ENCODE measurements at regions not wholly inside any gene's neighbourhood (a gene's known extent, or its start where the extent isn't known, plus 50 kb on each side); places are given as distances from the start of the nearest gene placed in this dataset.

DNA sequence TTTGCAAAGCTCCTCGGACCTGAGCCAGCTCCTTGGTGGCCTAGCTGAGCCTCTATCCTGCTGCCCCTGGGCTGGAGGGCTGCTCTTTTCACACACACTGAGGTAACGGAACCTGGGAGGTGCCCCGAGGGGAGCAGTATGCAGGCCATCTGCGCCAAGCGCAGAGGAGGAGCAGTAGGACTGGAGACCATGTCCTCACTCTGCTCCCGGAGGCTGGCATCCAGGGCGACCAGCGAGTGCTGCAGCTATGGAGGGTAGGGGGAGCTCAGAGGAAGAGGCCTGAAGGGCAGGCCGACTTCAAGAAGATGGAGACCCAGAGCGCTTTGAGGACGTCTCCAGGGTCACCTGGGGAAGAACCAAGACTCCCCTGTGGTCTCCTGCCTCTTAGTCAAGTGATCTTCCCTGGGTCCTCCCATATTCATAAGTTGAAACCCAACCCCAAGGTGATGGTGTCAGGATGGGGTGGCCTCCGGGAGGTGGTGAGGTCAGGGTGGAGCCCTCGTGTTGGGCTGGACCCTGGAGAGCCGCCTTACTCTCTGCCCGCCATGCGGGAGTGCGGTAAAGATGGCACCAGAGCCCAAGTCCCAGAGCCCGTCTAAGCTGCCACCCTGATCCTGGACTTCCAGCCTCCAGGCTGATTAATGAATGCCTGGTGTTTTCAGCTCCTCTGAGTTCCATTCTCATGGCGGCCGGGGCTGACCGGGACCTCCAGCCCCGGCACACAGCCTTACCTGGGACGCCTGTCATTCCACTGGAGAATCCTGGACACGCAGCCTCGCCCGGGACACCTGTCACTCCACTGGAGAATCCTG is 160.7 kb downstream of the NDUFA10 start:
- DNase-seq: no peak

DNA sequence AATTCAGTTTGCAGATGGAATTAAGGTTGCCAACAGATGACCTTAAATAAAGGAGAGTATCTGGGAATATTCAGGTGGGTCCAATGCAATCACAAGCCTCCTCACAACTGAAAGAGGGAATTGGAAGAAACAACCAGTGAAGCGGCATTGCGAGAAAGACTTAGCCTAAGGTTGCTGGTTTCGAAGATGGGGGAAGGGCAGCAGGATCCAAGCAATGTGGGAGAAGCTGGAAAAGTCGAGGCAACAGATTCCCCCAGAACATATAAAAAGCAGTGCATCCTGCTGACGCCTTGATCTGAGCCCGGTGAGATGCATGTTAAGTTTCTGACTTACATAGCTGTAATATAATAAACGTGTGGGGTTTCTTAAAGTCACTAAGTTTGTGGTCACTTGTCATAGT is 162.5 kb downstream of the NDUFA10 start:
- DNase-seq: no peak

DNA sequence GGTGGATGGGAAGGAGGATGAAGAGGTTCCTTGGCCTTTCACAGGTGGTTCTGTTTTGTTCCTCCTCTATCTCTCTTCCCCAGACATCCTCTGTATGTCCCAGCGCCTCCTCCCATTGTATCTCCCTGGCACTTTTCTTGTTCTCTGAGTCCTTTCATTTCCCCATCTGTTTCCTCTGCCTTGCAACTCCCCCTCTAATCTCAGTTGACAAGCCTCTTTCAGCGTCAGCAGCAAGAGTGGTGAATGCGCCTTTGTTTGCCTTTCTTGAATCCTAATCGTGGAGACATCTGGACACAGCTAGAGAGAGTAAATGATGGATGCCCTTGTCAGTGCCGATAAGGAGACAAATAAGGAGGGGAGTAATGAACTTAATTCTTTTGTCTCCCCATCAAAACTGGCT is 167.0 kb downstream of the NDUFA10 start:
- DNase-seq: no peak

DNA sequence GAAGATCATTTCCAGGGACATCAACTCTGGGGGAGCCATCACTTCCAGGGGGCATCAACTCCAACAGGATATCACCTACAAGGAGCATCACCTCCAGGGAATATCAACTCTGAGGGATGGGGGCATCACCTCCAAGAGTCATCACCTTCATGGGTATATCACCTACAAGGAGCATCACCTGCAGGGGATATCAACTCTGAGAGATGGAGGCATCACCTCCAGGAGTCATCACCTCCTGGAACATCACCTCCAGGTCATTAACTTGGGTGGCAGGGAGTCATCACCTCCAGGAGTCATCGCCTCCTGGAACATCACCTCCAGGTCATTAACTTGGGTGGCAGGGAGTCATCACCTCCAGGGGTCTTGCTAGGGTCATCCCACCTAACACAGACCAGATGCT is 167.6 kb downstream of the NDUFA10 start:
- DNase-seq: no peak

DNA sequence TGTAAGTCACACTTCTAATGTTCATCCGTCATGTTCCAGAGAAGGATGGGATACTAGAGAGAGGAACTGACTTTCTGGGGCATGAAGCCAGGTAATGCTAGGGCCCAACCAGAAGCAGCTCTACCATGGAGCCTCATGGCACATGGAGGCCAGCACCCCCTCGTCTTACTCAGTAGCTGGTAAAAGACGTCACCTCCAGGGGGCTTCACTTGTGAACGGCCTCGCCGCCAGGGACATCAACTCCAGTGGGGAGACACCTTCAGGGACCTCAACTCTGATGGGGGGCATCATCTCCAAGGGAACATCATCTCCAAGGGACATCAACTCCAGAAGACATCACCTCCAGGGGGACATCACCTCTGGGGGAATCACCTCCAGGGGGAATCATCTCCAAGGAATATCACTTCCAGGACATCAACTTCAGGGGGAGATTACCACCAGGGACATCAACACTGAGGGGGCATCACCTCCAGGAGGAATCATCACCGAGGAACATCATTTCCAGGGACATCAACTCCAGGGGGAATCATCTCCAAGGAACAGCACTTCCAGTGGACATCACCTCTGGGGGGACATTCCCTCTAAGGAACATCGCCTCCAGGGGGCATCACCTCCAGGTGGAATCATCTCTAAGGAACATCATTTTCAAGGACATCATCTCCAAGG is 168.4 kb downstream of the NDUFA10 start:
- no peak for DNase-seq

DNA sequence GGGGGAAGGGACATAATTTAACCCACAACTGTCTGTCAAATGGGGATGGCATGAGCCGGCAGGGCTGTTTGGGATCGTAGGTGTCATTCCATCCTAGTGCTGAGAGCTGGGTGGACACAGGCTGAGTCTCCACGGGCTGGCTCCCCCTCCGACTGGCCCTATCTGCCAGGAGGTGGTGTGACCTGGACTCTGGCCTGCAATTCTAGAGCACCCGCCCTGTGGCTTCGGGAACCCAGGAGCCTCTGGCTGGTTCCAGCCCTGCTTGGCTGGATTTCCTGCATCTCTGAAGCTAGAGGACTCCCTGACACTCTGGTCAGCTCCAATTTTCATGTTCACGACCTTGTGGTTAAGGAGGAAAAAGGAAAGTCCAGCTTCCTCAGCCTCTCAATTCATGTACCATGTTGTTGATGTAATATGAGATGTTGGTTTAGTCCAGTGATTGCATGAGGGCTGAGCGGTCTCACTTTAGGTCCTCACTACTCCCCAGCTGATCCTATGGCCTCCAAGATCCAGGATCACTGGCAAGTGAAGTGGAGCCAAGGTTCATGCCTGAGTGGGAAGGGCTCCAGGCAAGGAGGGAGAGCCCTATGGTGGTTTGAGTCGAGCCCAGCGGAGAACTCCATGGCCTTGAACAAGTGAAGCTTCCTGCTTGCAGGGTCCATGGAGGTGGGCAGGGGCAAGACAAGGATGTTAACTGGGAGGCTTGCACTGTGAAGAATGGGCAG is 169.1 kb downstream of the NDUFA10 start:
- DNase-seq: no peak

DNA sequence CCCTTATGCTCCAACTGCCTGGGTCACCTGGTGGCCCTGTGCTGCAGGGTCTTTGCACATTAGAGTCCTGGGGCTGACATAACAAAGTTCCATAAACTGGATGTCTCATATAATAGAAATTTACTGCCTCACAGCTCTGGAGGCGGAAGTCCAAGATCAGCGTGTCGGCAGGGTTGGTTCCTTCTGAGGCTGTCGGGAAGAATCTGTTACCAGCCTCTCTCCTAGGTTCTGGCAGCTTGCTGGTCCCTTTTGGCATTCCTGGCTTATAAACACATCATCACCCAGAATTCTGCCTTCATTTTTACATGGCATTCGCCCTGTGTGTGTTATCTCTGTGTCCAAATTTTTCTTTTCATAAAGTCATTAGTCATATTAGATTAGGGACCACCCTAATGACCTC is 170.5 kb downstream of the NDUFA10 start:
- DNase-seq: no peak

DNA sequence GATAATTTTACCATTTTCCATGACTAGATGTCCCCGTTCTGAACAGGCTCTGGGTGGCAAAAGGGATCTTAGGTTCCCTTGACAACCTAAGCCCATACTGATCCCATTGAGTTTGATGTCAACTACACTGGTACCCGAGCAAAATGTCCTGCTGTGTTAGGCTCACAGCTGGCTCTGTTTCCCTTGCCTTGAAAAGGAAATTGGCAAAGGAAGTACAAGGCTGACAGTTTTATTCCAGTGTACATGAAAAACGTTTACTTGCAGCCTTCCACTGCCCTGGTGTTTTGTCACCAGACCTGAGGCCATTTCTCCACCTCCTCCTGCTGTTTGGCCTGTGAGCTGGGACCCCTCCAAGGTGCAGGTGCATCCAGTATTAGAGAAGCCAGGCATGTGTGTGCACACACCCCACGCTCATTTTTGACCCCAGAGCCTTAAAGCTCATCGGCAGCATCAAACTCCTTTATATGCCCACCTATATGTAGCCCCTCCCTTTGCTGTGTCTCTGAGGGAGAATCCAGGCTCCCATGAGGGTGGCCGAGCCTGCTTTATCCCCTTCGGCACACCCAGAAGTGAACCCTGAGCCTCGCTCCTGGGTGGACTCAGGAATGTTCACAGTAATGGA is 171.3 kb downstream of the NDUFA10 start:
- no peak for DNase-seq

DNA sequence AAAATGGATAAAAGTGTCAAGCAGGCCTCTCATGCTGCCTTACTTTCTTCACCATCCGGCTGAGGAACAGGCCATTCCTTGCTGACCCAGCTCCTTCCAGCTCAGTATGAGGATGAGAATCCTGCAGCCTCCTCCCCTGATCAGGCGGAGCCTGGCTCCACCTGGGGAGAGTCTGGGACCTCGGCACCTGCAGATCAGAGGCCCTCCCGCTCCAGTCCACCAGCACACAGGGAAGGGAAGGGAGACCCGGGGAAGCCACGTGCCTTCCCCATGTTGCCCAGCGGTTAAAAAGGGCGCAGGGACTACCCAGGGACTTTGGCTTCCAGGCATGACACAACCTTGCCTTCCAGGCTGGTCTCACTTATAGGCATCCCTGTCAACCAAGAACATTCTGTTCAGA is 172.0 kb downstream of the NDUFA10 start:
- no peak for DNase-seq

DNA sequence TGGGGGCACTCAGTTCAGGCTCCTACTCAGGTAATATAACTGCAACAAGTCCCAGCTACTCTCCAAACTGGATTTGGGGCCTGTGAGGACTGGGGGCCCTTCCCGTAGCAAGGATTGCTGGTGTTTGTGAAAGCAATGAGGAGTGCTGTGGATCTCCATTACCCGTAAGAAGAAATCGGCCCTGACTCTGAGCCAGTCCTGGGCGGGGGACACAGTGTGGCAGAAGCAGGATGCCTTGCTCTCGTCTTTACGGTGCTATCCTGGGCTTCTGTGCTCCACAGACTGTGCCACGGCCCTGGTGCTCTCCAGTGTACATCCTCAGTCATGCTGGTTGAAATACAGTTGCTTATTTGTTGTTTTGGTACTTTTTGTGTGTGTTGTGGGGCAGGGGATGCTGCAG is 172.9 kb downstream of the NDUFA10 start:
- DNase-seq: no peak

DNA sequence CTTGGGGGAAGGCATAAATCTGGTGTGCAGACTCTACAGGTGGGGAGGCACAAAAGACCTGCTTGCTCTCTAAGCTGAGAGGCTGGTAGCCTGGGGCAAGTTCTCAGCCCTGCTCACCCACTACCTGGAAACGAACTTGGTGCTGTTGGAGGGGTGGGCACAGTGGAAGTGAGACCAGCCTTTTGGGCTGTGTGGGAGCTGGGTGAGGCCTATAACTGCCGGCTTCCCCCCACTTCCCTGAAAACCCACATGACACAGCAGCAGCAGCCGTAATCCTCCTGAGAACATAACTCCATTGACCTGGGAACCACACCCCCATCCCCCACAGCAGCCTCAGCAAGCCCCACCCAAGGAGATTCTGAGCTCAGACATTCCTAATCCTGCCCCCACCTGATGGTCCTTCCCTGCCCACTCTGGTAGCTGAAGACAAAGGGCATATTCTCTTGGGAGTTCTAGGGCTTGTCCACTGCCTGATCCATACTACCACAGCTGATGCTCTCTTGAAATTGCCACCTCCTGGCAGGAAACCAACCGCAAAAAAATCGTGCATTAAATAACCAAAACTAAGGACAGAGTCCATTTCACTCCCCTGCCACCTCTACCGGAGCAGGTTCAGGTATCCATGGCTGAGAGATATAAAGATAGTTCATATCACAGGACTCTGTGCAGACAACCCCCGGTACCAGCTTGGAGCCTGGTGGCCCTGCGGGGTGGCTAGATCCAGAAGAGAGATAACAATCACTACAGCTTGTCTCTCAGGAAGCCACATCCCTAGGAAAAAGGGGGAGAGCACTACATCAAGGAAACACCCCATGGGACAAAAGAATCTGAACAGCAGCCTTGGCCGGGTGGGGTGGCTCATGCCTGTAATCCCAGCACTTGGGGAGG is 178.1 kb downstream of the NDUFA10 start:
- no peak for DNase-seq

DNA sequence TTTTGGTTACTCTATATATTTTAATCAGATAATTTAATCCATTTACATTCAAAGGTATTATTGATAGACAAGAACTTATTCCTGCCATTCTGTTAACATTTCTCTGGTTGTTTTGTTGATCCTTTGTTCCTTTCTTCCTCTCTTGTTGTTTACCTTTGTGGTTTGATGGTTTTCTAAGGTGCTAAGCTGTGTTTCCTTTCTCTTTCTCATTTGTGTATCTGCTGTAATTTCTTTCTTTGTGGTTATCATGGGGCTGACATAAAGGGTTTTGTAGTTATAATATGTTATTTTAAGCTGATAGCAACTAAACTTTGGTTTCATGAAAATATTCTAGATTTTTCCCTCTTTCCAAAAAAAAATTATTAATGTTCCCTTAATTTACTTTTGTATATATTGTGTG is 179.2 kb downstream of the NDUFA10 start:
- DNase-seq: no peak

DNA sequence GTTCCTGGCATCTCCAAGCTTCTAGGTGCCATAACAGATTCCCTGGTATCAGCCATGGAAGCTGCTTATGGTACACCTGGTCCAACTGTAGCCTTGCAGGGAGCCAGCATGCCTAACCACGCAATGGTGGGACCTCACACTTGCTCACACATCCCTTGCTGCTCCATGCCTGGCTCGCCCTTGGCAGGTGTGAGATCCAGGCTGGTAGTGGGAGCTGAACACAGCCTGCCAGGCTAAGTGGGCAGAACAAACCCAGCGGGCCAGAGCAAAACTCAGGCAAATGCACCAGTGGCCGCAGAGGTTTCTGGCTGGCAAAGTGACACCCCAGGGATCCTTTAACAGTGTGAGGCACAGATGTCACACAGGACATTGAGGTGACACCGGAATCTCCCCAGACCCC is 185.8 kb downstream of the NDUFA10 start:
- no peak for DNase-seq

DNA sequence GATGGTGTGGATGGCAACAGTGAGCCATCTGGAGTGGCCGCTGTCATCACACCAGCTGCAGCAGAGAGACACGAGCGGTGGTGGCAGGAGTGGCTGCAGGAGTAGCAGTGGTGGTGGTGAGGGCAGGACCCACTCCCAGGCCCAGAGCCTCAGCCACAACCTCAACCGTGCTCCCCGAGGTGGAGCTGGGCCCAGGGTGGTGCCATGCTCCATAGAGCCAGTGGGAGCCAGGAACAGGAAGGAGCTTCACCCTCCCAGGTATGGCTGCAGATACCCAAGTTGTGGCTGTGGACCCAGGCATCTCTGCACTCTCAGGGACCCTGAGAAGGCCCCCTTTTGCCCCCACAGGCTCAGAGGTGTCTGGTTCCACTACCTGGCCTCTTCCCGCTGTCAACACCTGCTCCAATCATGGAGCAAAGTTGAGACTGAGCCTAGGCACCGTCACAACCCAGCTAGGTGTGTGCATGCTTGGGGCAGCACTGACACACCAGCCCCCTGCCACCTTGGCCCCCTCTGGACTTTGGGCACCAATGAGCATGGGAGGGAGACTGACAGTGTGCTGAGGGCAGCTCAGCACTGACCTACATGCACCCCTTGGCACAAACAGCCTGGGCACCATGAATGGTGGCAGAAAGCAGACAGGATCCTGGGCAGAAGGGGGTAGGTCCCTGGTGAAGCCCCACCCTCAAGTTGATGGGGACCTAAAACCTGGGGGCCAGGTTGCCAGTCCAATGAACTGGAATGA is 188.9 kb downstream of the NDUFA10 start:
- no peak for DNase-seq

DNA sequence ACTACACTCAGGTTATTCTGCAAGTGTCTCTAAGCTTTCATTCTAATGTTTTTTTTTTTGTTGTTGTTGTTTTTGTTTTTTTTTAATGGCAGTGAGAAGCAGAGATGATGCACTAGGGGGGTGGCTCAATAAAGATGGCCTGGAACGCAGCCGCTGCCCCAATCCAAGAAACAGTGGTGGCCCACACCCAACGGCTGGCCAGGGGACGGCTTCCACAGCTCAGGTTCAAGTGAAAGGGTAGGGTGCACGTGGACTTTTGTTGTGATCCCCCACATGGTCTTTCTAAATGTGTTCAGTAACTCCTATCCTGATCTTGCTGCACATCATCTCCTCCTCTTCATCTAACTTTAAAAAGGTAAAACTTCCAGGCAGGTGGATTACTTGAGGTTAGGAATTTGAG is 190.1 kb downstream of the NDUFA10 start:
- DNase-seq: no peak

DNA sequence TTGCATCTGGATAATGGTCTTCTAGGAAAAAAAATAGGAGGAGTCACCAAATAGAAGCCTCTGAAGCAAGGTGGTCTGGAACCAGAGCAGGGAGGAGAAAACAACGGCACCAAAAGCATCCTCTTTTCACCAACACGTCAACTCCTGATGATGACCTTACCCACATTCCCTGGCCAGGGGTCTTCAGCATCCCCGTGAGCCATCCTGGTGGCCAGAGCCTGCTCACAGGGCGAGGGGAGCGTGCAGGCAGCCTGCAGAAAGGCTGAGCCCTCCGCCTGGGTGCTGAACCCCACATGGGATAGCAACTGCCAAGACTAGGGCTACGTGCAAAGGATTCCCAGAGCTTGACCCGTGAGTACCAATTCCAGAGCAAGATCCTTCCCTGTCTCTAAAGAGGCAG is 191.0 kb downstream of the NDUFA10 start:
- no peak for DNase-seq

DNA sequence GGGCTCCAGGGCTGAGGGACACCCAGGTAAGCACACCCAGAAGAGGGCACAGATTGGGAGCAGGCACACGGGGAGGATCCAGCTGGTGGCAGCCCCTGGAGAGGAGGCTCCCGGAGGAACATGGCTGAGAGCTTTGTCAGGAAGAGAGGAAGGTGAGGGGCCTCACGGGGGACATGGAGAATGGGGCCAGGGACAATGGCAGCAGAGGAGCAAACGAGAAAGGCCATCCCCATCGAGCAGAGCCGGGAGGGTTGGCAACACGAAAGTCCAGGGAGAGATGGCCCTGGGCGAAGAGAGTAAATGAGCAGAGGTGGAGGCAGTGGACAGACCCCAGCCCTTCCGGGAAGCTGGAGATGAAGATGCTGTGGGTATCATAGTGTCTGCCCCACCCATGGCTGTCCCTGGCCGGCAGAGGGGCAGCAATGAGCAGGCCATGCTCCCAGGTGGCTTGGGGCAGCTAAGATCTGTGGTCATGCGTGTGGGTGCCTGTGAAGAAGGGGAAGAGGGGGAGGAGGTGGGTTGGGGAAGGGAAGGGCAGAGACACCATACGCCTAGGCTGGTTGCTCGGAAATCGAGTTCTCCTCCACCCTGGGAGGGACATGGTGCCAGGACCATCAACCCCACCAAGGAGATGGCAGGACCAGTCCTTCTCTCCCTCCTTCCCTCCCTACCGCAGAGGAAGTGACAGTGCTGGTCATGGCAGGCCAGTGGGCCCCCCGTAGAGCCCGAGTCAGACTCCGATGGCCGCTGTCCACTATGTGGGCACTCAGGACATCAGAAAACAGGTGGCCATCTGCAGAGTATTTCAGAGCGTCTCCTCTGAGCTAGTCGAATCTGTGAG is 191.7 kb downstream of the NDUFA10 start:
- no peak for DNase-seq

DNA sequence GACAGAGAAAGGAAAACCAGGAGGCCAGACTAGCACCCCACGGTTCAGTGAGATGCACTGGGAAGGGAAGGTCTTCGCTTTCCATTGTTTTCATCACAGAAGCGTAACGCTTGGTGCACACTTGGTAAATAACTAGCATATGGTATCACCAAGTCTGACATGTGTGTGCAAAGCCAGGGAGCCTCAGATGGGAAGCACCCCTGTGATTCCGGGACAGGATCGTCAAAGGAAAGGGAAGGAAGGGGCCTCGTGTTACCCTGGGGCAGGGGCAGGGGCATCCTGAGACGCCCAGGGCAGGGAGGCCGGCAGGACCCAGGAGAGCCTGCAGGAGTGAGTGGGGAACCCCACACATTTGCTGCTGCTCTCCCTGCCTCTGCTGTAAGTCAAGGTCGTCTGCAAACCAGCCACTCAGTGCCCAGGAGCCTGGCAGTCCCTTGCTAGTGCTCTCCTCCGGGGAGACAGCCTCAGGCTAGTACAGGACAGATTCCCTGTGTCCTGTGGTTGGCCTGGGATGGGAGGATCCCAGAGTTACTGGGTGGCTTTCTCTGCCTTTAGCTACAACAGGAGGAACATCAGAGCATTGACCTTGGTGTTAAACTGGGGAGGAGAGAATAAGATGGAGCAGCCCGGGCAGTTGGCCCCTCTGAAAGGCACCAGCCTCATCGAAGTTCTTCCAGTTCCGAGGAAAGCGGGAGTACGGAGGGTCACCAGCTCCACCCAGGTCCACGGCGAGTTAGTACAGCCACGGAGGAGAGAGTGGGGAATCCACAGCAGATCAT is 192.5 kb downstream of the NDUFA10 start:
- no peak for DNase-seq

DNA sequence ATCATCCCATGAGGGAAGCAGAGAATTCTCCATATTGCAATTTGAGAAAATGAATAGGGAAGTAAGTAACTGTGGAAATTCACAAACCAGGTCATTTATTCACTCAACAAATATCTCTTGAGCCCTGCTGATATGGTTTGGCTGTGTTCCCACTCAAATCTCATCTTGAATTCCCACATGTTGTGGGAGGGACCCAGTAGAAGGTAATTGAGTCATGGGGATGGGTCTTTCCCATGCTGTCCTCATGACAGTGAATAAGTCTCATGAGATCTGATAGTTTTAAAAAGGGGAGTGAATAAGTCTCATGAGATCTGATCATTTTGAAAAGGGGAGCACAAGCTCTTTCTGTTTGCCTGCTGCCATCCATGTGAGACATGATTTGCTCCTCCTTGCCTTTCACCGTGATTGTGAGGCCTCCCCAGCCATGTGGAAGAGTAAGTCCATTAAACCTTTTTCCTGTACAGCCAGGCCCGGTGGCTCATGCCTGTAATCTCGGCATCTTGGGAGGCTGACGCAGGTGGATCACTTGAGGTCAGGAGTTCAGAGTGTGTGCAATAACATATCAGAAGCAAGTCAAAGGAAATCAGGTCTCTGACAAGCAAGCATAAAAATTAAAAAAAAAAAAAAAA is 193.2 kb downstream of the NDUFA10 start:
- DNase-seq: no peak

Data from SHP77 (cell line).